ENCODE measurements at regions not wholly inside any gene's neighbourhood (a gene's known extent, or its start where the extent isn't known, plus 50 kb on each side); places are given as distances from the start of the nearest gene placed in this dataset.

- no peak for TF ChIP-seq CTCF (IDR thresholded peaks at IDR 0.05)
- no peak for TF ChIP-seq ZFX (IDR thresholded peaks at IDR 0.05; ENCODE audit: borderline replicate concordance)
These were observed 153.5 kb upstream of the PDE1C start for GRCh38 chr7:32223721-32224120.

All from 22Rv1 (cell line).